ENCODE measurements at regions not wholly inside any gene's neighbourhood (a gene's known extent, or its start where the extent isn't known, plus 50 kb on each side); places are given as distances from the start of the nearest gene placed in this dataset.

DNA sequence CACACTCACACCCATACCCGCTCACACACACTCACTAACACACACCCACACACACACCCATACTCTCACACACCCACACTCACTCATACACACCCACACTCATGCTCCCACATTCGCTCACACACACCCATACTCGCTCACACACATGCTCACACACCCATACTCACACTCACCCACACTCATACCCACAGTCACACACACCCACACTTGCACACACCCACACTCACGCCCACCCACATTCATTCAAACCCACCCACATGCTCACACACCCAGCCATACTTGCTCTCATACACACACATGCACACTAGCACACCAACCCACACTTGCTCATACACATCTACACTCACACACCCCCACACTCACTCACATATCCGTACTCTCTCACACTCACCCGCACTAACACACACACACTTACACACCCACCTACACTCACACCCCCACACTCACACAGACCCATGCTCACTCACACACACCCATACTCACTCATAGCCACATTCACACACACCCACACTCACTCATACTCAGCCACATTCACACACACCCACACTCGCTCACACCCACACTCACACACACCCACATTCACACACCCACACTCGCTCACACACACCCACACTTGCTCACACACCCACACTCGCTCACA is 322.4 kb upstream of the N4BP1 start:
- DNase-seq = no peak

GRCh38 chr16:48930951-48931553 is 321.1 kb upstream of the N4BP1 start:
- DNase-seq = no peak

GRCh38 chr16:48919791-48920190 is 309.8 kb upstream of the N4BP1 start:
- no peak for DNase-seq

DNA sequence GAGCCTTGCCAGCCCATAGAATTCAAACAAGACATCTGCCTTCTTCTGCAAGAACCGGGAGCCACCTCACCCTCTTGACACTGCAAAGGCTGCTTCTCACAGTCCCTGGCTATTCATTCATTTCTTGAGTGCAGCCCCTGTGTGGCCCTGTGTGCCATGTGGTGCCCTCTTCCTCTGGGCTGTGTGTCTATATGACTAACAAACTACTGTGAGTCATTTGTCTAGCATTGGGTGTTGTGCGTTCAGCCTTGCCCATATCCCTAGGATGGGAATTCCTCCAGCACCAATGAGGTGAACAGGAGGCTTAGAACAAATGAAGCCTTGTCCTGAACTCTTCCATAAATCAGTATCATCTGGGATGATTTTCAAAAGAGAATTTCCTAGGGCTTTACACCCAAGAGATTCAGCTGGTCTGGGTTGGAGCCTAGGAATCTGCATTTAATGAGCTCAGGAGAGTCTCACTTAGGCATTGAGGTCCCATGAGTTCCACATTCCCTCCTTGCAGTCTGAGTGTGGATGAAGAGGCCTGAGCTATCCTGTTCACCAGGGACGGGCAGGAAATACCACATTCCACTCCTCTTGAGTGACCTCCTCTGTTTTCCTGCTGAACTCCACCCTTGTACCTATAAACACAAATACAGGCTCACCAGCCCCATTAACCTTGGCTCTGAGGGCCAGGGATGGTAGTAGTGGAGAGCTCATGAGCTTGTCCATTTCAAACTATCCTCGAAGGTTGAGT is 308.7 kb upstream of the N4BP1 start:
- no peak for DNase-seq

DNA sequence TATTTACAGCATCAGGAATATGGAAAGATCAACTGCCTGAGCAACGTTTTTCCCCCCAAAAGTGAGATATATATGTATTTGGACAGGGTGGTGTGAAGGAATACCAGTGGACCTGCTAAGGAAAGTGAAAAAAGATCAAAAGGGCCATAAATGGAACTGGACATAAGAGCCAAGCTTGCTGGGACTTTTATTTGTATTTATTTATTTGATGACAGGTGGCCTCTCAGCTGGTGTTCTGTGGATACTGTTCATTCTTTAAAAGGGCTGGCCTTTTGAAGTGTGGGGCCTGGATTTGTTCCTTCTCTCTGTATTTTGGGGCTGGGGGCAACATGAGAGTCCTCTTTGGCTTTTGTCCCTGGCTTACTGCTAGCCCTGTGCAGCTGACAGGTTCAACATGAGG is 306.6 kb upstream of the N4BP1 start:
- DNase-seq = no peak

- no peak for DNase-seq
Observed at GRCh38 chr16:48914070-48914469, 304.1 kb upstream of the N4BP1 start.

GRCh38 chr16:48913384-48913783 is 303.4 kb upstream of the N4BP1 start:
- no peak for DNase-seq

- no peak for DNase-seq
Observed at GRCh38 chr16:48912360-48912759, 302.4 kb upstream of the N4BP1 start.

DNA sequence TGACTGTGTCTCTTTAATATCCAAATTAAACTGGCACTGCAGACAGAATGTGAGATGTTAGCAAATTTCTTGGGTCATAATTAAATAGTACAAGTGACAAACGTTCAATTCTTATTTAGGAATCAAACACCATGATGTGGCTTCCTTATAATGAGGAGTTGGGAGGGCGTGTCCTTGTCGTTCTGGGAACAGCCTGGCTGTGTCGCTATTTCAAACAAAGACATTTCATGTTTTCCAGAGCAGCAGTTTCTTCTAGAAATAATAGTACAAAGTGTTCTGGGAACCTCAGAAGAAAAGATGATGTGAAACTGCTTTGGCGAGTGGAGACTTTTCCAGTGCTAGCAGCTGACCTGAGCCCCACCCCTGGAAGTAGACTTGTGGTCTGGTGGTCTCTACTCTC is 301.7 kb upstream of the N4BP1 start:
- no peak for DNase-seq

DNA sequence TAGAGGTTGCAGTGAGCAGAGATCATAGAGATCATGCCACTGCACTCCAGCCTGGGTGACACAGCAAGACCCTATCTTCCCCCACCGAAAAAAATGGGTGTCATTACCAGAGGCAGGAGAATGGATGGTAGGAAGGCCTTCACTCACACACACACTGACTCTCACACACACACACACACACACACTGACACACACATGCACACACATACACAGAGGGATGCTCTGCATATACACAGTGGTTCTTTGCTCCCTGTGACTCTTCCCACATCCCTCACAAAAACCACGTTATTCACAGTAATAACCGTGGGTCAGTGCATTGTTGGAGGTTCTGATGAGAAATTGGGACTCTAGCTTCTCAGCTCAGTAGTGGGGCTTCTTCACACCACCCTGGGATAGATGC is 300.2 kb upstream of the N4BP1 start:
- DNase-seq = no peak

GRCh38 chr16:48909231-48909630 is 299.3 kb upstream of the N4BP1 start:
- DNase-seq = no peak

DNA sequence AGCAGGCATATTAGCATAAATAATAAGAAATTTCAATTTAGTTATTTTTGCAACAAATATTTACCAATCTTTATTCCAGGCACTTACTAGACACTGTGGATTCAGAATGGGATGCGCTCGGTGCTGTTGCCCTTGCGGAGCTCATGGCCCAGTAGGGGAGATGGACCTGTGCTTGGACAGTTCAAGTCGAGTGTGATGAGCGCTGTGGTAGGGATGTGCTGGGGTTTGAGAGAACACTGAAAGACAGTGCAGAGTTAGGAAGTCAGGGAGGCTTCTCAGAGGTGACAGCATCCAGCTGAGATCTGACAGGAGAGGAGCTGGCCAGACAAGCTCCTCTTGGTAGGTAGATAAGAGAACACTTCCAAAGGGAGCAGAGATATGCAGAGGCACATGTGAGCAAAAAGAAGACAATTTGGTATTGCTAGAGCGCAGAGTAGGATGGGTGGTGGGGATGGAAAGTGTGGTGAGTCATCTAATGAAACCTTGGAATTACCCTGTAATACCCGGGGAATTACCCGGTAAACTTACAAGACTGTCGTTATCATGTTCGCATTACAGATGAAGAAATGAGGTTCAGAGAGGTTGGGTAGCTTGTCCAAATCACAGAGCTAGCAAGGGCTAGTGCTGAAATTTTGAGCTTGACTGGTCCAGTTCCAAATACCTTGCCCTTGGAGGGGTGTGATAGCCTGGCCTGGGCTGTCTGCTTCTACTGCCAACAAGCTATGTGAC is 298.1 kb upstream of the N4BP1 start:
- DNase-seq = no peak

- no peak for DNase-seq
Observed at GRCh38 chr16:48905632-48906505, 295.9 kb upstream of the N4BP1 start.

DNA sequence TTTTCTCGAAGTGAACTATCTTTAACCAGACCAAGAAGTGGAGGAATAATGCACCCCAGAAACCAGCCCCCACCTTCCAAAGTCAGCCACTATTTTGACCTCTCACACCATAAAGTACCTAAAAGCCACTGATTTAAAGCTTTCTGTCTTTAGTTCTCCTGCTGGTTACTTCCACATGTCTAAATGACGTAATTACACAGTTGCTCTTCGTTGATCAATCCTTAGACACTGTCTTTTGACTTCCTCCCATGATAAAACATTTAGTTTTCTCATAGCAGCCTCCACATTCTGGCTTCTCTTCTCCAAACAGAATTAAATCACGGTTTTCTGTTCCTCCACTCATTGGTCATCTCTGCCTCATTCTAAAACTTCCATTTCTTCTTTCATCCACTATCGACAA is 294.4 kb upstream of the N4BP1 start:
- no peak for DNase-seq

GRCh38 chr16:48903039-48903438 is 293.1 kb upstream of the N4BP1 start:
- DNase-seq = no peak

DNA sequence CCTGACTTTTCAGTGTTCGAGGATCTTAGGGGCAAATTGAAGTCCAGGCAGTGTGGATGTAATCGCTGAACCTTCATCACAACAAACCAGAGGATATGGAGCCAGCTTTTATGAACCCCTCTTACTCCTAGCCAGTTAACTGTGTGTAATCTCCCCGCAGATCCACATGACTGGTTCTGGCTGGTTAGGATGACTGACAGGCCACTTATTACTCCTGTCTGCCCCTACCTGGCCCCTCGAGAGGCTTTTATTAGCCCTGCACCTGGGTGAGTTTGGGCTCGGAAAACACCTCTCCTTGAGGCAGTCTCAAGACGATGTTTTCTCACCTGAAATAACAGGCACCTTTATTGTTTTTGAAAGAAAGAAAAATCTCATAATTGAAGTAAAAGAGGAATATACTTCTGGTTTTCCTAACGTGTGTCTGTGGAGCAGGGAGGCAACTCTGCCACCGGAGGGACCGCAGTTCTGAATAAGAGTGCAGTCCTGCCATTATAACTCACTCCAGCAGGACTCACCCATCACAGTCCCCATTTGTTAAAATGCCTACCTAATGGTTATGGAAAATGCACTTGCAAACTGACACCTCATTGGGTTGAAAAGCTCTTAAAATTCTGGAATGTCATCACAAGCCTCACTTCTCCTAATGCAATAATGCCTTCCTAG is 291.9 kb upstream of the N4BP1 start:
- DNase-seq = no peak

- DNase-seq = no peak
Observed at GRCh38 chr16:48899500-48899899, 289.5 kb upstream of the N4BP1 start.

GRCh38 chr16:48897698-48898205 is 287.8 kb upstream of the N4BP1 start:
- no peak for DNase-seq

GRCh38 chr16:48895142-48895541 is 285.2 kb upstream of the N4BP1 start:
- no peak for DNase-seq

DNA sequence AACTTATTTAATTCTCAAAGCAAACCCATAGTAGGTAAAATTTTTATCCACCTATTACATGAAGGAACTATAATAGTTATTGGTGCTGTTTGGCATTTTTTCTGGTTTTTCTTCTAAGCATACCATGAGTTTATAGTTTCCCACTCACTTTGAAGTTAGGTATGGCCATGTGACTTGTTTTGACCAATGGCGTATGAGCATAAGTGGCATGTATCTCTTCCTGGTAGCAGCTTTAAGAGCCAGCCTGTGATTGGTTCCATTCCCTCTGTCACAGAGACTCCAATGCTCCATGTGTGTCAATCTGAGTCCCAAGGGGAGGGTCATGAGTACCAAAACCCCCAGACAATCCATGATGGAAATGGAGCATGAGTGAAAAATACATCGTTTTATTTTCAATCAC is 282.9 kb upstream of the N4BP1 start:
- no peak for DNase-seq

DNA sequence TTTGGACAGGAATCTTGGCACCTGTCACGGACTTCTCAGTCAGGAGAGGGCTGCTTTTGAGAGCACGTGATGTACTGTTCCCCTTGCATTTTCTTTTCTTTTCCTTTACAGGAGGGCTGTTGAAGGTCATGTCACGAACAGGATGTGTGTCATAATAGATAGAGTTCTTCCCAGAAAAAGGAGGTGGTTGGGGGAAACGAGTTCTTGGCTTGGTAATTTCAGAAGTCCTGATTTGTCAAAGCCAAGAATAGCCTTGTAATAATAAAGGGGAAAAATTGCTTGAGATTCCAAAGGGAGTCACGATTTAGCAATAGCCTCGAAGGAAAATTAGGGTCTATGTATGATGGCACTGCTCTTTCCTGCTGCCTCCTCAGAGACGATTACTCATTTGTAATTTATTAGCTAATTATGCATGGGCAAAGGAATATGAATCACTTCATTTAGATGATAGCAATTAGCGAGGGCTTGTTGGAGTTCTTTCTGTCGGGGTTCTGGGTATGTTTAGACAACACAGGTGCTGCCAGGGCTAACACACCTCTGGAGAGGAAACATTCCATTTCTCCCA is 277.7 kb upstream of the N4BP1 start:
- DNase-seq = no peak

- DNase-seq = no peak
Observed at GRCh38 chr16:48885471-48885870, 275.5 kb upstream of the N4BP1 start.
